ENCODE measurements at regions not wholly inside any gene's neighbourhood (a gene's known extent, or its start where the extent isn't known, plus 50 kb on each side); places are given as distances from the start of the nearest gene placed in this dataset.
A peak's percentile ranks its signal among the peaks of the same experiment; 100 is the strongest.
"Not testable (repeated sequence)": the region's sequence is repeated elsewhere in the genome, so short reads cannot be mapped to it uniquely, and the experiment has no call there.

- no peak for DNase-seq
These were observed 452.7 kb downstream of the PREX1 start for GRCh38 chr20:48374991-48375595.

- peak; percentile 30 for DNase-seq
These were observed 453.5 kb downstream of the PREX1 start for GRCh38 chr20:48374031-48374907.

- DNase-seq: no peak
These were observed 454.3 kb downstream of the PREX1 start for GRCh38 chr20:48373555-48373934.

- DNase-seq: not testable (repeated sequence)
These were observed 454.8 kb downstream of the PREX1 start for GRCh38 chr20:48372851-48373554.

- no peak for DNase-seq
These were observed 456.6 kb downstream of the PREX1 start for GRCh38 chr20:48371211-48371610.

GRCh38 chr20:48368580-48369021, 459.2 kb downstream of the PREX1 start:
- DNase-seq: not testable (repeated sequence)

GRCh38 chr20:48367541-48368358, 460.0 kb downstream of the PREX1 start:
- peak; percentile 8 for DNase-seq

- DNase-seq: no peak
These were observed 461.6 kb downstream of the PREX1 start for GRCh38 chr20:48366230-48366629.

GRCh38 chr20:48364688-48365421, 462.9 kb downstream of the PREX1 start:
- DNase-seq: no peak

- no peak for DNase-seq
These were observed 463.7 kb downstream of the PREX1 start for GRCh38 chr20:48364055-48364454.

GRCh38 chr20:48360342-48360975, 467.3 kb downstream of the PREX1 start:
- DNase-seq: no peak

- no peak for DNase-seq
These were observed 468.0 kb downstream of the PREX1 start for GRCh38 chr20:48359692-48360341.

GRCh38 chr20:48359055-48359390, 468.8 kb downstream of the PREX1 start:
- not testable (repeated sequence) for DNase-seq

GRCh38 chr20:48358176-48359054, 469.4 kb downstream of the PREX1 start:
- DNase-seq: no peak

- no peak for DNase-seq
These were observed 470.1 kb downstream of the PREX1 start for GRCh38 chr20:48357714-48358113.

- DNase-seq: no peak
These were observed 472.9 kb downstream of the PREX1 start for GRCh38 chr20:48354903-48355302.

- no peak for DNase-seq
These were observed 473.4 kb downstream of the PREX1 start for GRCh38 chr20:48354320-48354876.

- DNase-seq: no peak
These were observed 475.2 kb downstream of the PREX1 start for GRCh38 chr20:48352628-48353027.

GRCh38 chr20:48352042-48352441, 475.8 kb downstream of the PREX1 start:
- DNase-seq: no peak

Data from hematopoietic multipotent progenitor cell treated with erythropoietin and hydrocortisone succinate and interleukin-3 and kit ligand, for 4 days (in vitro differentiated cells).